ENCODE measurements at regions not wholly inside any gene's neighbourhood (a gene's known extent, or its start where the extent isn't known, plus 50 kb on each side); places are given as distances from the start of the nearest gene placed in this dataset.

- TF ChIP-seq ZNF114 (CRISPR knock-in tag; IDR thresholded peaks at IDR 0.05) (no peak), ZNF331 (CRISPR knock-in tag; IDR thresholded peaks at IDR 0.05; ENCODE audit: low read depth) (no peak), EZH2 (IDR thresholded peaks at IDR 0.05; ENCODE audit: low read depth, unreplicated experiment) (no peak), STAT1 (IDR thresholded peaks at IDR 0.05; ENCODE audit: unreplicated experiment) (no peak), CREB1 (CRISPR knock-in tag; IDR thresholded peaks at IDR 0.05; ENCODE audit: low read depth) (no peak), POLR2AphosphoS5 (IDR thresholded peaks at IDR 0.05; ENCODE audit: low read depth) (no peak), JUNB (IDR thresholded peaks at IDR 0.05; ENCODE audit: unreplicated experiment) (no peak), CTCF (conservative IDR thresholded peaks at IDR 0.05; ENCODE audit: low read depth in 2 of 2) (no peak), REST (IDR thresholded peaks at IDR 0.05; ENCODE audit: unreplicated experiment) (no peak), NANOG (IDR thresholded peaks at IDR 0.05; ENCODE audit: borderline replicate concordance) (no peak)
Observed at GRCh38 chr2:226079671-226080181, 680.2 kb downstream of the NYAP2 start (continued).

DNA sequence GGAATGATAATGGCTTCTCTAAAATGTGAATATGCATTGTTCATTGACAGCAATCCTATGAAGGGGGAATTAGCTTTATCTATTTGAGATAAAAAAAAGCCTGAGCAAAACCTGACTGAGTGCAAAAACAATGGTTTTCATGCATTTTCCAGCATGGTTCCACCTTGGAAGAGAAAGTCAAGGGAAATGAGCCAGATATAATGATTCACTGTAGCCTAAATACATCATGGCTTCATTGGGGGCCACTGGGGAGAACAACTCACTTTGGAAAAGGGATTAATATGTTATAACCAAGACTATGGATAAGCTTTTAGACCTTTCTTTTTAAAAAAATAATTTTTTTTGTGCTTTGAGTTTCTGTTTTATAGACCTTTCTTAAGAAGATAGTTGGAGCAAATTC is 679.7 kb downstream of the NYAP2 start:
- Histone ChIP-seq H4K20me1 (replicated peaks; ENCODE audit: insufficient read depth) (no peaks in the 10 kb centered on the region), H3K36me3 (ENCODE audit: insufficient read depth) (no peaks in the 10 kb centered on the region), H3K4me3 (no peak overlapping the region), H3K79me2 (replicated peaks; ENCODE audit: insufficient read depth) (no peaks in the 10 kb centered on the region), H3K4me1 (ENCODE audit: insufficient read depth) (0 out of 2 replicates have a peak, but pooled peaks cover 3% of the 10 kb centered on the region), H3F3A (replicated peaks; ENCODE audit: low read depth) (no peaks in the 10 kb centered on the region), H2AFZ (no peak overlapping the region), H3K9me2 (ENCODE audit: insufficient read depth) (no peaks in the 10 kb centered on the region; the same call in 1 of the 2 replicates), H3K27ac (ENCODE audit: low read depth) (no peak overlapping the region), H3K4me2 (no peak overlapping the region), H3K27me3 (ENCODE audit: insufficient read depth) (no peaks in the 10 kb centered on the region)
- Mint-ChIP-seq H3K9me3 (peaks cover 11% of the 10 kb centered on the region; the same call in 1 of the 3 replicates), H3K27me3 (ENCODE audit: insufficient read depth, low read depth, poor library complexity) (no peaks in the 10 kb centered on the region), H3K4me1 (no peaks in the 10 kb centered on the region), H3K36me3 (ENCODE audit: low read depth) (peaks cover 5% of the 10 kb centered on the region; the same call in 2 of the 3 replicates), H3K27ac (no peak overlapping the region), H3K4me3 (no peak overlapping the region)
- no peak for ATAC-seq
- no peak for DNase-seq (ENCODE audit: low spot score)
- no peak for TF ChIP-seq EZH2phosphoT487 (IDR thresholded peaks at IDR 0.05; ENCODE audit: unreplicated experiment)
- TF ChIP-seq REST (IDR thresholded peaks at IDR 0.05; ENCODE audit: unreplicated experiment), result no peak
